ENCODE measurements at regions not wholly inside any gene's neighbourhood (a gene's known extent, or its start where the extent isn't known, plus 50 kb on each side); places are given as distances from the start of the nearest gene placed in this dataset.

GRCh38 chr9:96108691-96109380 is 193.1 kb downstream of the HSD17B3 start (continued):
- TF ChIP-seq HDAC6 (IDR thresholded peaks at IDR 0.05; ENCODE audit: low read depth, low read length), result no peak
